C4-2B (cell line): ENCODE measurements at regions not wholly inside any gene's neighbourhood (a gene's known extent, or its start where the extent isn't known, plus 50 kb on each side); places are given as distances from the start of the nearest gene placed in this dataset.

Experiments
- ZFX ChIP-seq: fragments of 450-650 bp; IDR thresholded peaks from 2 replicates; pipeline ENCODE4 v1.6.1; 2017
- TF ChIP-seq, protein P1 (sequence below): fragments of 450-650 bp; conservative IDR thresholded peaks from 2 replicates; pipeline ENCODE4 v1.5.1; 2017; ENCODE audit warnings: mild to moderate bottlenecking

DNA sequence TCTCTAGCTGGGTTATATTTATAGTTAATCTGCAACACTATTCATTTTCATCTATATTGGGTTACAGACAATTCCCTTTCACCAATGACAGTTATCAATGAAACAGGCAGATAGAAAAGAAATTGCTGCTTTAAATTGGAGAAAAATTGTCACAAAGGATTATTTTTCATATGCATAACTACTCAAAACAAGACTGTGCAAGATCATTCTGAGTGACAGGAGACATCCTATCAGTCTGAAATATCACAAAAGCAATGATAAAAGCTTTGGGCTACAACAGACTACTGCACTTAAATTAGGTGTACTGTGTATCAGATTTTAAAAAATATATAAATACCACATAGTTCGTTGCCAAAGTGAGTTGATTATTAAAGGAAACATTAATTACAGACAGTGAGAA, 722.6 kb downstream of the ARAP2 start:
- TF ChIP-seq, protein P1, sequence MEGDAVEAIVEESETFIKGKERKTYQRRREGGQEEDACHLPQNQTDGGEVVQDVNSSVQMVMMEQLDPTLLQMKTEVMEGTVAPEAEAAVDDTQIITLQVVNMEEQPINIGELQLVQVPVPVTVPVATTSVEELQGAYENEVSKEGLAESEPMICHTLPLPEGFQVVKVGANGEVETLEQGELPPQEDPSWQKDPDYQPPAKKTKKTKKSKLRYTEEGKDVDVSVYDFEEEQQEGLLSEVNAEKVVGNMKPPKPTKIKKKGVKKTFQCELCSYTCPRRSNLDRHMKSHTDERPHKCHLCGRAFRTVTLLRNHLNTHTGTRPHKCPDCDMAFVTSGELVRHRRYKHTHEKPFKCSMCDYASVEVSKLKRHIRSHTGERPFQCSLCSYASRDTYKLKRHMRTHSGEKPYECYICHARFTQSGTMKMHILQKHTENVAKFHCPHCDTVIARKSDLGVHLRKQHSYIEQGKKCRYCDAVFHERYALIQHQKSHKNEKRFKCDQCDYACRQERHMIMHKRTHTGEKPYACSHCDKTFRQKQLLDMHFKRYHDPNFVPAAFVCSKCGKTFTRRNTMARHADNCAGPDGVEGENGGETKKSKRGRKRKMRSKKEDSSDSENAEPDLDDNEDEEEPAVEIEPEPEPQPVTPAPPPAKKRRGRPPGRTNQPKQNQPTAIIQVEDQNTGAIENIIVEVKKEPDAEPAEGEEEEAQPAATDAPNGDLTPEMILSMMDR, result no peak
- TF ChIP-seq ZFX, result no peak
